Middle frontal gyrus (tissue), 1 donor: ENCODE measurements at regions not wholly inside any gene's neighbourhood (a gene's known extent, or its start where the extent isn't known, plus 50 kb on each side); places are given as distances from the start of the nearest gene placed in this dataset.

Experiments
- DNase-seq: peaks from one replicate; pipeline ENCODE4 v3.0.0-alpha.2; 2015; ENCODE audit warnings: low spot score; ENCODE audit errors: extremely low spot score

DNA sequence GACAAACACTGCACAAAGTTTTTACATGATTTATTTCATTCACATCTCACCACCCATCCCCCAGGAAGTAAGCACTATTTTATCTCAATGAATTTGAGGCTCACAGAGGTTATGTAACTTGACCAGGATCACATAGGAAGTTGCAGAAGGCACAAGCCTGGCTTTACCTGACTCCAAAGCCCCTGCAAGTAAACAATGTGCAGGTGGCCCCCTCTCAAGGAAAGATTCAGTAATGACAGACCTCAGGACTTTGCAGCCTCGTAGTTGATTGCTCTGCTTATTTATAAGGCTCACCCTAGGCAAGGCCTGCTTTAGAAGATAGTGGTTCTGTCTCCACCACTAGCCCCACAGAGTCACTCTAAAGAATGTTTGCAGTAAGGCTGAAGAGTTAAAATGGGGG lies 79.8 kb upstream of the MDFIC2 start:
- no peak for DNase-seq

DNA sequence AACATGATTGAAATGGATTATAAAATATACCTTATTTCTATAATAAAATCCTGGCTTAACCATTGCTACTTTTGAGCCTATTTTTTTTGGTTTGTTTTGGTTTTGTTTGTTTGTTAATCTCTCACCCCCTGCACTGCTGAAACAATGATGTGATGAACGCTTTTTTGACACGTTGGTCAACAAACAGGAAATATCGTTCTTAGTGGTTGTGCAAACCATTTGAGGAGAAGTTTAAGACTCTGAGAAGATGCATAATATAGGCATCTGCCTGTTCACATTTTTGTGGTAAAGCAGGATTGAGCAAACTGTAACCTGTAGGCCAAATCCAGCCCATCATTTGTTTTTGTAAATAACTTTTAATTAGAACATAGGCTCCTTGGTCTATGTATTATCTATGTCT lies 75.5 kb upstream of the MDFIC2 start:
- no peak for DNase-seq

DNA sequence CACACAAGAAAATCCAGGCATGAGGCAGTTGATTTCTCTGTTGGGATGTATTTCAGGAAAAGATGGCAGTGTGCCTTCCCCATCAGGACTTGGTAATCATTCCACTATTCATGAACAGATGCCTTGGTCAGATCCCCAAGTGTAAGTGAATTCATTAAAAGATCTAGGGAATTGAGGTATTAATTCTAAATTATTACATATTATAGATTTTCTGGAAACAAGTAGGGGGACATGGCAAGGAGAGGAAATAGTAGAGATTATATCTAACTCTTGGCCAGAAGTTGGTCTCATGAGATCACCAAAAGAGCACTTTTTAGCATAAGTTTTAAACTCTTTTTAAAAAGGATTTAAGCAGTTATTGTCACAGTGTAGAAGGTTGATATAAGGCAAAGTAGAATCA lies 74.4 kb upstream of the MDFIC2 start:
- DNase-seq = no peak

DNA sequence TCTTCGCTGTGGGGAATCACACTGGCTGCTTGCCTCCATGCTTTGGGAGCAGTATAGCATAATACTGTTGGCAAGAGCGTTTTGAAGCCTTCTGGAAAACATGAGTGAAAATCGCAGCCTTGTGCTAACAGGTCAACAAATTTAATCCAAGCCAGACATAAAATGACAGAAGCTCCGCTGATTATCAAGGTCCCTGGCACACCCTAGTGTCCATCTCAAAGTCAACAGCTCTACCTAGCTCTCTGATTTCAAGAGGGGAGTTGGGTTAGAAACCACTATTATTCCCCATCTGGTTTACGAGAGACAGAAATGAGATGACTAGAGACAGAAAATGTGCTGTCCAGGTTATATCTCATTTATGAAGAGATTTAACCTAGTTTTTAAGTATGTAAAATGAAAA lies 73.6 kb upstream of the MDFIC2 start:
- no peak for DNase-seq

DNA sequence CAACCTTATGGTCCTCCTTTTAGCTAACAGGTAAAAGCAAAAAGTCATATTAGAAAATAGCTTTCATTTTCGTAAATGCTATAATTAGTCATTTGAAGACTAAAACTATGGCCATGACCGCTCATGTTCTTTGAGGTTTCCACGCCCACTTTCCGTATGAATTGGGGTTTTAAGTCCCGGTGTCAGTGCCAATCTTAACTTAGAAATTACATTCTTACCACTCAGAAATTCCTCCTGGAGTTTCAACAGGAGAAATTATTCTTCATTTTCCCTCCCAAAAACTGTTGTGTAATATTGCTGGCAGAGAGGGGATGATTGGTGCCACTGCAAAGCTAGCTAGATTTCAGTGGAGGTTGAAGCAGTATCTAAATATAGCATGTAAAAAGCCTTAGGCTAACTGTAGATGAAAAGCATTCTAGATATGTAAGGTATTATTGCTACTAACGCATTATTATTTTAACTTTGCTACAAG lies 71.0 kb upstream of the MDFIC2 start:
- DNase-seq = no peak

DNA sequence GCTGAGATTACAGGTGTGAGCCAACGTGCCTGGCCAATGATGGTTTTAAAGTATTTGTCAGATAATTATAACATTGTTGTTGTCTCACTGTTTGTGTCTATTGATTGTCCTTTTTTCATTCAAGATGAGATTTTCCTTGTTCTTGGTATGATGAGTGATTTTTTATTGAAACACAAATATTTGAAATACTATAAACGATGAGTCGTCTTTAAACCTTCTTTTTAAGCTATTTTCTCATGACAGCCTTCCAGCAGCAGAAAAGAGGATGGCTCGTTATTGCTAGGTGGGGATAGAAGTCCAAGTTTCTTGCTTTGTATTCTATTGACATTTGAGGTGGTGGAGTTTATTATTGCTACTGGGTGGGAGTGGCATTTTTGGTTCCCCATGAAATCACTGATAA lies 61.7 kb upstream of the MDFIC2 start:
- DNase-seq = no peak
